Activated T-helper 1 cell treated with anti-CD3 and anti-CD28 coated beads, Interleukin-12 subunit alpha, Interleukin-12 subunit beta, Interleukin-2, Interleukin-4 antibody, amounts not matched to agents 30 ng/mL and 10 ng/mL and 1 ng/mL, durations not matched to agents 14 hours and 24 hours and 36 hours (primary cell): ENCODE measurements at regions not wholly inside any gene's neighbourhood (a gene's known extent, or its start where the extent isn't known, plus 50 kb on each side); places are given as distances from the start of the nearest gene placed in this dataset.
"Not testable (repeated sequence)": the region's sequence is repeated elsewhere in the genome, so short reads cannot be mapped to it uniquely, and the experiment has no call there.

ENCODE experiments used
- DNase-seq: peaks from one replicate; pipeline ENCODE4 v3.0.0; 2021; ENCODE audit warnings: low spot score
- H3K27ac Mint-ChIP-seq: one replicate; pipeline ENCODE4 v1.8.0; 2021; ENCODE audit warnings: mild to moderate bottlenecking, mixed read lengths
- H3K27me3 Mint-ChIP-seq: one replicate; pipeline ENCODE4 v1.8.0; 2022; ENCODE audit warnings: mild to moderate bottlenecking, moderate library complexity, mixed read lengths; ENCODE audit not compliant: insufficient read depth
- H3K36me3 Mint-ChIP-seq: one replicate; pipeline ENCODE4 v1.8.0; 2021; ENCODE audit warnings: low read depth, mixed read lengths
- H3K4me1 Mint-ChIP-seq: one replicate; pipeline ENCODE4 v1.8.0; 2021; ENCODE audit warnings: low read depth, mixed read lengths
- H3K4me3 Mint-ChIP-seq: one replicate; pipeline ENCODE4 v1.8.0; 2021; ENCODE audit warnings: mild to moderate bottlenecking, moderate library complexity, mixed read lengths
- H3K9me3 Mint-ChIP-seq: one replicate; pipeline ENCODE4 v1.8.0; 2021; ENCODE audit warnings: mixed read lengths
- intact Hi-C: fragments of 100-400 bp; cut with micrococcal nuclease; formaldehyde crosslinking; loops from one replicate; pipeline ENCODE4 v1.15.1; 2024

DNA sequence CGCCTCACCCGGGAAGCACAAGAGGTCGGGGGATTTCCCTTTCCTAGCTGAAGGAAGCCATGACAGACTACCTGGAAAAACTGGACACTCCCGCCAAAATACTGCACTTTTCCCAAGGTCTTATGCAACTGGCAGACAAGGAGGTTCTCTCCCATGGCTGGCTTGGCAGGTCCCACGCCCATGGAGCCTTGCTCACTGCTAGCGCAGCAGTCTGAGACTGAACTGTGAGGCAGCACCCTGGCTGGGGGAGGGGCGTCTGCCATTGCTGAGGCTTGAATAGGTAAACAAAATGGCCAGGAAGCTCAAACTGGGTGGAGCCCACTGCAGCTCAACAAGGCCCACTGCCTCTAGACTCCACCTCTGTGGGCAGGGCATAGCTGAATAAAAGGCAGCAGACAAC is 92.1 kb downstream of the C4BPA start:
- DNase-seq, H3K36me3 Mint-ChIP-seq, H3K4me1 Mint-ChIP-seq, H3K4me3 Mint-ChIP-seq, intact Hi-C loops, H3K27ac Mint-ChIP-seq: not testable (repeated sequence)
- peaks cover 11% of the 10 kb centered on the region for H3K27me3 Mint-ChIP-seq
- peaks cover 22% of the 10 kb centered on the region for H3K9me3 Mint-ChIP-seq

DNA sequence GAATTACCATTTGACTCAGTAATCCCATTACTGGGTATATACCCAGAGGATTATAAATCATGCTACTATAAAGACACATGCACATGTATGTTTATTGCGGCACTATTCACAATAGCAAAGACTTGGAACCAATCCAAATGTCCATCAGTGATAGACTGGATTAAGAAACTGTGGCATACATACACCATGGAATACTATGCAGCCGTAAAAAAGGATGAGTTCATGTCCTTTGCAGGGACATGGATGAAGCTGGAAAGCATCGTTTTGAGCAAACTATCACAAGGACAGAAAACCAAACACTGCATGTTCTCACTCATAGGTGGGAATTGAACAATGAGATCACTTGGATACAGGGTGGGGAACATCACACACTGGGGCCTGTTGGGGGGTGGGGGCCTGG is 97.5 kb downstream of the C4BPA start:
- H3K27ac Mint-ChIP-seq, intact Hi-C loops, DNase-seq, H3K36me3 Mint-ChIP-seq, H3K4me3 Mint-ChIP-seq, H3K4me1 Mint-ChIP-seq: not testable (repeated sequence)
- Mint-ChIP-seq H3K27me3 (peaks cover 11% of the 10 kb centered on the region), H3K9me3 (peaks cover 33% of the 10 kb centered on the region)

DNA sequence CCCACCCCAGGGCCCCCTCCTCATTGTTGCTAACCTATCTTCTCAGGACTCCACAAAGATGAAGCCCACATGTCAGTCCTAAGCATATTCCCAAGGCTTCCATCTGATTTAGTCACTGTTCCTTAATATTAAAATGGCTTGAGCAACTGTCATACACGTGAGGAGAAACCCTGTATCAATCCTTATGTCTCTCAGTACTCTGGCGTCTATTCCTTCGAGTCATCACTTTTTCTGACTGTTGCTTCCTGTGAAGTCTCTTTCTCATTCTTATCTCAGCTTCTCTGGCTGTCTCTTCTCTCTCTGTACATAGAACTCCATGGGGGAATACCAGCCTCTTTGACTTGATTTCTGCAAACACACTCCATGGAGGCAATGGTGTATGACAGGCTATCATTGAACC is 98.4 kb downstream of the C4BPA start:
- peaks cover 13% of the 10 kb centered on the region for H3K27me3 Mint-ChIP-seq
- H3K4me3 Mint-ChIP-seq: no peak overlapping the region
- H3K9me3 Mint-ChIP-seq: peaks cover 29% of the 10 kb centered on the region
- H3K36me3 Mint-ChIP-seq: peaks cover 5% of the 10 kb centered on the region
- no peak for DNase-seq
- intact Hi-C loops: no loop called here
- H3K4me1 Mint-ChIP-seq: peaks cover 6% of the 10 kb centered on the region
- no peak overlapping the region for H3K27ac Mint-ChIP-seq

DNA sequence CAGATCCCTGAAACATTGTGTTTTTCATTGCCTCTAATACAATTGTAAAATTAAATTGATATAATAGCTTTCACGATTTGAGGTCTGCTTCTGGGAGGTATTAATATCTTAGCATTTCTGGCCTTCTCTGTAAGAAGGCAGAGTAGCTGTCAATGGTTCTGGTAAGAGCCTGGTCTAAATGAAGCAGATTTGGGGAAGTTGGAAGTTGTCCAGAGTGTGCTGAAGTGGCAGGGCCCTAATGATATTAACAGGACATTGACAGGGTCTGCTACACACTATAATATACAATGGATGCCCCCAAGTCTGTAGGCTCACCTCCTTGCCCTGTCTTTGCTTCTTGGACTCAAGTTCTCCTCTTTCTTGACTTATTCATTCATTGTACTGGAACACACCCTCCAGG is 99.5 kb downstream of the C4BPA start:
- Mint-ChIP-seq H3K4me3 (no peak overlapping the region), H3K36me3 (peaks cover 8% of the 10 kb centered on the region), H3K9me3 (peaks cover 33% of the 10 kb centered on the region)

DNA sequence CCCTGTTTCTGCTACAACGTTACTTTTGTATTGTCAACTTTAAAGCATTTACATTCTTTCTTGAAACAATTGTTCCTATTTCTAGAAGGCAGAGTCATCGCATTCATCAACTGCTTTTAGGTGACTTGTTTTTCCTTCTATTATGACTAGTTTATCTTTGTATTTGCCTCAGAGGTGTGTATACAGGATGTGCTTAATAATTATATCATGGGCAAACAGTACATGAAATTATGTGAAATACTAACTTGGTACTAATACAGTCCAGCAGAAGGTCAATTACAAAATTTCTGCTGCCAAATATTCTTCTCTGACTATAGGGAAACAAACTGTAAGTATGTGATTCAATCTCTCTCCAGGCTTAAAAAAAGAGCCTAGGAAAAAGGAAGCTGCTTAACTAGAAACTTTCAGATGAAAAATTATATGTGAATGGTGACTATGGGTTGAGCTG is 101.6 kb downstream of the C4BPA start:
- no peak overlapping the region for H3K4me3 Mint-ChIP-seq
- intact Hi-C loops: no loop called here
- H3K4me1 Mint-ChIP-seq: peaks cover 6% of the 10 kb centered on the region
- H3K36me3 Mint-ChIP-seq: peaks cover 7% of the 10 kb centered on the region
- DNase-seq: no peak
- peaks cover 6% of the 10 kb centered on the region for H3K27me3 Mint-ChIP-seq
- H3K27ac Mint-ChIP-seq: no peak overlapping the region
- peaks cover 22% of the 10 kb centered on the region for H3K9me3 Mint-ChIP-seq

More for the DNA sequence above, 99.5 kb downstream of the C4BPA start:
- DNase-seq: no peak
- H3K27ac Mint-ChIP-seq: no peak overlapping the region
- H3K4me1 Mint-ChIP-seq: peaks cover 6% of the 10 kb centered on the region
- peaks cover 11% of the 10 kb centered on the region for H3K27me3 Mint-ChIP-seq
- intact Hi-C loops: no loop called here

DNA sequence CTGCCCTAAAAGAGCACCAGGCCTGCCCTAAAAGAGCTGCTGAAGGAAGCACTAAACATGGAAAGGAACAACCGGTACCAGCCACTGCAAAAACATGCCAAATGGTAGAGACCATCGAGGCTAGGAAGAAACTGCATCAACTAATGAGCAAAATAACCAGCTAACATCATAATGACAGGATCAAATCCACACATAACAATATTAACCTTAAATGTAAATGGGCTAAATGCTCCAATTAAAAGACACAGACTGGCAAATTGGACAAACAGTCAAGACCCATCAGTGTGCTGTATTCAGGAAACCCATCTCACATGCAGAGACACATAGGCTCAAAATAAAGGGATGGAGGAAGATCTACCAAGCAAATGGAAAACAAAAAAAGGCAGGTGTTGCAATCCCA is 104.7 kb downstream of the C4BPA start:
- H3K4me3 Mint-ChIP-seq, DNase-seq, H3K36me3 Mint-ChIP-seq, H3K27ac Mint-ChIP-seq, intact Hi-C loops, H3K27me3 Mint-ChIP-seq, H3K4me1 Mint-ChIP-seq: not testable (repeated sequence)
- H3K9me3 Mint-ChIP-seq: peaks cover 14% of the 10 kb centered on the region

DNA sequence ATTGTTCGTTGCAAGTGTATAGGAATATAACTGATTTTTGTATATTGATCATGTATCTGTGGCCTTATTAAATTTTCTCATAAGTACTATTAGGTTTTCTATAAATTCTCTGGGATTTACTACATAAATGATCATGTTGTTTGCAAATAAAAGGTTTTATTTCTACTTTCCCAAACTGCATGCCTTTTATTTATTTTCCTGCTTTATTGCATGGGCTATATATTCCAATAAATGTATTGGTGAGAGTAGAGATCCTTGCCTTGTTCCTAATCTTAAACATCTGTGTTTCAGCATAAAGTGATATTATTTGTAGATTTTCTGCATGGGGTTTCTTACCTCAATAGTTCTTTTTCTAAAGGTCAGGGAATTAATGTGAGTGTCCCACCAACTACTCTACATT is 107.0 kb upstream of the CD55 start:
- no peak overlapping the region for H3K27ac Mint-ChIP-seq
- H3K27me3 Mint-ChIP-seq: peaks cover 5% of the 10 kb centered on the region
- no peak for DNase-seq
- intact Hi-C loops: no loop called here
- H3K9me3 Mint-ChIP-seq: peaks cover 15% of the 10 kb centered on the region
- peaks cover 6% of the 10 kb centered on the region for H3K4me1 Mint-ChIP-seq
- no peak overlapping the region for H3K4me3 Mint-ChIP-seq
- no peaks in the 10 kb centered on the region for H3K36me3 Mint-ChIP-seq

DNA sequence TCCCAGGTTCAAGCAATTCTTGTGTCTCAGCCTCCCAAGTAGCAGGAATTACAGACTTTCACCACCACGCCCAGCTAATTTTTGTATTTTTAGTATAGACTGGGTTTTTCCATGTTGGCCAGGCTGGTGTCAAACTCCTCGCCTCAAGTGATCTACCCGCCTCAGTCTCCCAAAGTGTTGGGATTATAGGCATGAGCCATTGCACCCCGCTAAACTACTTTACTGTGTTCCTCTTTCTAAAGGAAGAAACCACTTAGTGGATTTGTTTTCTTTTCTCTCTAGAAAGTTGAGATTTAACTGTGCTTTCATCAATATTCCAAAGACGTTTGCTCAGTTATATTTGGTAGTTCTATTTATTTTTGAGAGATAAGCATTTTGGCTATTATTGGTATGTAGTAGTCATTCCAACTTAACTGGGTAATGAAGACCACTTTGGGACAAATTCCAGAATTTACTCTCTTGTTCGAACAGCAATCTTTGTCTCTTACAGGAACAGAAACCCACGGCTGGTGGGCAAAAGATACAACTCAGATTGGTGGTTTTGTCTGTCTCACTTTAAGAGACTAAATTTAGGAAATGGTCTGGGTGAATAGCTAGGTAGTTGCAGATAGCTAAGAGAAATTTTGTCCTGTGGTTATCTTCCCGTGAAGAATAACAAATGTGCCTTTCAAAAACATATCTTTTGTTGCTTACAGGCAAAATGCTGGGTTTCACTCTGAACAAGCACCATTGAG is 103.5 kb upstream of the CD55 start:
- intact Hi-C loops: no loop called here
- Mint-ChIP-seq H3K9me3 (peaks cover 15% of the 10 kb centered on the region), H3K27me3 (peaks cover 5% of the 10 kb centered on the region), H3K4me3 (no peak overlapping the region), H3K27ac (no peak overlapping the region), H3K4me1 (peaks cover 6% of the 10 kb centered on the region), H3K36me3 (peaks cover 2% of the 10 kb centered on the region)
- no peak for DNase-seq

DNA sequence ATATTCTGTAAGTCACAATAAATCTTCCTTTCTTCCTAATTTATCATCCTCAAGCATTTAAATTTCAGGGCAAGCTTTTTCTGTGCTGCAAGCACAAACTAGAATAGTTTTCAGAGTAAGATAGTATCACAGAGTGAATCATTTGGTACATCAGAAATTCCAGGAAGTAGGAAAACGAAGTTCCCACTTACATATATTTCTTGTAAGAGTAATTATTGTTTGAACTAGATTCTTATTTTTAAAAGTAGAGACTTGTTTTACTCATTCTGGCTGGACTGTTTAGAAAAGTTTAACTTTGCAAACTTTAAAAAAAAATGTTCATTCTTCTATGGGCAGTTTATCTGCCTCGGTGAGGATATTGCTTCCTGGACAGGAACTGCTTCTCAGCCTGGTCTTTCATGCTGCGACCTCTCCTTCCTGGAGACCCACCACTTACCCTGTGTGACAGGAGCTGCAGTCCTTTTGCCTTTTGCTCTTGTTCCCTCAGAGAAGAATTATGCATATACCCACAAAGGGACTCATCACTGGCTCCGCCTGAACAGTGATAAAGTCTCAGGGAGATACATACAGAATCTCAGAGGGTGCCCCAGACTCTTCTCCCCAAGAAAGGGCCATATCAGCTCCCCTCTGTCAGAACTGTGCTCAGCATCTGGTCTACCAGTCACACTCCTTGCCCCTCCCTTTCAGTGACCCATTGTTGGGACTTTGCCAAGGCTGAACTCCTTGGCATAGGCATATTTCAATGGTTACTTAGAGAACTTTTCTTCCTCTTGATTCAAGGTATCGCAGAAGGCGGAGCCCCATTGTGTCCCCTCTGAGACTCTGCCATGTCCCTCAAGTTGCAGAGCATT is 102.7 kb upstream of the CD55 start:
- Mint-ChIP-seq H3K4me1 (peaks cover 6% of the 10 kb centered on the region), H3K27me3 (peaks cover 5% of the 10 kb centered on the region), H3K4me3 (no peak overlapping the region), H3K9me3 (peaks cover 15% of the 10 kb centered on the region), H3K36me3 (peaks cover 2% of the 10 kb centered on the region), H3K27ac (no peak overlapping the region)
- intact Hi-C loops: no loop called here
- DNase-seq: no peak

DNA sequence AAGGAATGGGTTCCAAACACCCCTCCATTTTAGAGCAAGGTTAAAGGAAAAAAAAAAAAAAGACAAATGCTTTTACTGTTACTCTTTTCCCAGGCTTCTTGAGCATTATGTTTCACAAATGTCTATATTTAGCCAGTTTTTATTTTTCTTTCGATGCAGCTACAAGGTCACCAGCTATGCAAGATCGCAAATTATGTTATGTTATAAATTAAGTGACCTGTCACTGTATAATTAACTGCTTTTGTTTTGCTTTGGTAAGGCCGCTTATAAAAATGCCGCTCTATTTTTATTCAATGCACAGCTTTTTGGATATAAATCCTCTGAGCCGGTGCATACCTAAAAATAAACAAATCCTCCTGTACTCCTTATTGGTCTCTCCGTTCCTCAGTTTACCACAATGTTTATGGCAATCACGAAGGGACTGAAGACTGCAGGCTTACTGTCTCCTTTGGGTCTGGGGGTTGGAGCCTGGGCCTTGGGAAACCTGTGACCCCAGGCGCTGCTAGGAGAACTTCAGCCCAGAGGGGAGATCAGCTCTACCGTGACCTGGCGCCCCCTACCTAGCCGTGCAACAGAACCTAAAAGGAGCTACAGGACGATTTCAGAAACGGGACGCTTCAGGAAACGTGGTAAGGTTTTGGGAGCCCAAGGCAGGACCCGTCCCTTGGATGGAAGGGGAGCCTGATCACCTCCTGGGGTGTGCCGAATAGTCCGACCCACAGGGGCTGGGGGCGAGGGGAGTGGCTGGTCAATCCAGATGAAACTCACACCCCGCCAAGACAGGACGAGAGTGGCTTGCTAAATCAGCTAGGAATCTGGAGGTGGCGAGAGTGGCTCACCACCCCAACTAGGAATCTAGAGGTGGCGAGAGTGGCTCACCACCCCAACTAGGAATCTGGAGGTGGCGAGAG is 101.2 kb upstream of the CD55 start:
- Mint-ChIP-seq H3K9me3 (peaks cover under 1% of the 10 kb centered on the region), H3K4me3 (no peak overlapping the region), H3K27me3 (peaks cover 5% of the 10 kb centered on the region), H3K36me3 (peaks cover 2% of the 10 kb centered on the region), H3K27ac (no peak overlapping the region), H3K4me1 (peaks cover 6% of the 10 kb centered on the region)
- intact Hi-C loops: no loop called here
- no peak for DNase-seq

DNA sequence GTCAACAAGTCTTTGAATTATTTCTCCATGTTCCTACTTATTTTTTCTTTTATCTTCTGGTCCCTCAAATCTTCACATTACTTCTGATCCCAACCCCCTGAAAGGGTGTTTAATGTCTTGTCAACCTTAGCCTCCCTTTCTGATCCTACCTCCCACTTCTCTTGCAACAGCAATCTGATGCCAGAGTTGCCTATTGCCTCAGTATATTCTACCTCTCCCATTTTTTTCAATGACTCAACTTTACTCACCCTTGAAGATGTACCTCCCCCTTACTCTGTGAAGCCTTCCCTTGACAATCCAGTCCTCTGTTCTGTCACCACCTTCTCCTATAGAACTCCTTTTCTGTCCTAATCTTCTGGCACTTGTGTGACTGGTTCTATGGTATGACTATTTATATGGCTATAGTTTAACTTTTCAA is 99.5 kb upstream of the CD55 start:
- H3K27me3 Mint-ChIP-seq: peaks cover 3% of the 10 kb centered on the region
- H3K4me3 Mint-ChIP-seq: no peak overlapping the region
- peaks cover 2% of the 10 kb centered on the region for H3K36me3 Mint-ChIP-seq
- intact Hi-C loops: no loop called here
- H3K9me3 Mint-ChIP-seq: no peaks in the 10 kb centered on the region
- DNase-seq: no peak
- peaks cover 6% of the 10 kb centered on the region for H3K4me1 Mint-ChIP-seq
- no peak overlapping the region for H3K27ac Mint-ChIP-seq

DNA sequence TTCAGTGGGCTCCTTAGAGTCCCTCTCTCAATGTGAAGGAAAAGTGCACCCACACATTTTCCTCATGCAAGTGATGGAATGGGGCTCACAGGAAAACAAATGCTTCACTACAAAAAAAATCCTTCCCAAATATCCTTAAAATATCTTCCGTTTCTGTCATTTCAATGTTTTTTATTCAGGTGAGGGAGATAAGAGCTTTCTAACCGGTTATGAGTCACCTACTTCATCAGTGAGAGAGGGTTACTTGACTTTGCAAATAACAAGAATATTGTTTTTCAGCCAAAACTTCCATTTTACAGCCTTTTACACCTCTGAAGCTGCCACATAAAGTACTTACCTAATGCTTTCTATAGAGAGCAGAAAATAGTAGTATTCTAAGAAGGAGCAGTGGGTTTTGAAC is 98.3 kb upstream of the CD55 start:
- H3K36me3 Mint-ChIP-seq: peaks cover 2% of the 10 kb centered on the region
- H3K27ac Mint-ChIP-seq: no peak overlapping the region
- no peak overlapping the region for H3K4me3 Mint-ChIP-seq
- peaks cover 3% of the 10 kb centered on the region for H3K27me3 Mint-ChIP-seq
- no peak for DNase-seq
- H3K9me3 Mint-ChIP-seq: no peaks in the 10 kb centered on the region
- peaks cover 6% of the 10 kb centered on the region for H3K4me1 Mint-ChIP-seq
- intact Hi-C loops: no loop called here
